Stimulated activated CD4-positive, alpha-beta T cell treated with anti-CD3 and anti-CD28 coated beads, Interleukin-15, amount 100 ng/mL, for 24 hours (primary cell): ENCODE measurements at regions not wholly inside any gene's neighbourhood (a gene's known extent, or its start where the extent isn't known, plus 50 kb on each side); places are given as distances from the start of the nearest gene placed in this dataset.

ENCODE experiments used
- DNase-seq: peaks from one replicate; pipeline ENCODE4 v3.0.0-alpha.2; 2020

DNA sequence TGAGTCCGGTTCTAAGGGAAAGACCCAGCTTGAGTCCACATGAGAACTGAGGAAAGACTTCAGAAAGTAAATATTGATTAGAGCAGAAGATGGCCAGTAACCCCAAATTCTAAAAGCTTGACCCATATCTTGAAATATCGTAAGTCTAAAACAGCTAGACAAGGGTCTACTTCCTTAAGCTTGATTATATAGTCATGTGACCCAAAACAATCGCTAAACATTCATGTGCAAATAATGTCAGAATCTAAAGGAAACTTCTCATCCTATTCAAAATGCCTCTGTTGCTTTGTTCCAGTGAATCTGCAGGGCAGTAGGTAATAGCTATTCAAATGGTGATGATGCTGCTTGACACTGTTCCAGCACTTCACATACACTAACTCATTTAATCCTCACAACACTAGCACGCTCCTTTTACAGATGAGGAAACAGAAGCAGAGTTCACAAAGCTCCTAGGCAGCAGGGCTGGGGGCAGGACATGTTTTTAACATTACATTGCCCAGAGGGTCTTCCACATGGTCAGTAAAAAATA, 52.6 kb downstream of the TCF20 start:
- no peak for DNase-seq

DNA sequence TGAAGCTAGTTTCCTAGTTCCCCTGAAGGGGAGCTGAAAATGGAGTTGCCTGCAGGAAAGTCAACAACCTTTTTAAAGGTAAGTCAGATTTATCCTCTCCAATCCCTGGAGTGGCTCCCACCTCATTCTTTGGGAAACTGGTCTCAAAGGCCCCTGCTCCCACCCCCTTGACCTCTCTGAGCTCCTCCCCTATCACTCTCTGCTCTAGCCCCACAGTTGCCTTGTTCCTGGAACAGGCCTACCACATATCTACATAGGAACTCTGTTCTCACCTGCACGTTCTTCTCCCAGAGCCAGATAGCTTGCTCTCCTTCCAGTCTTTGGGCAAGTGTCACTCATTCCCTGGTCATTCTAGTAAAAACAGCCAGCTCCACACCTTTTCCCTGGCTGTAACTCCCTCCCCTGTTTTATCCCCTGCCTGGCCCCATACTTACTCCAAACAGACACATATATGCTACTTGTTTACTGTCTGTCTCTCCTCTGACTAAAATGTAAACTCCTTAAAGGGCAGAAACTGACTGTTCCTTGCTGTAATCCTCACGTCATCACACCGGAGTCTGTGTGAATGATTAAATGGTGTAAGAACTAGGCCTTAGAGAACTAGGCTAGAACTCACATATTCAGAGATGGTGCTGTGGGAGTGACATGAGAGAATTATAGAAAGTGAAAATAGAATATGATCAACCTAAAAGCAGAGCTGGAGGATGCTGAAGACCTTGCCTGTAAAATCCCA, 53.3 kb downstream of the TCF20 start:
- peak; percentile 33 for DNase-seq

DNA sequence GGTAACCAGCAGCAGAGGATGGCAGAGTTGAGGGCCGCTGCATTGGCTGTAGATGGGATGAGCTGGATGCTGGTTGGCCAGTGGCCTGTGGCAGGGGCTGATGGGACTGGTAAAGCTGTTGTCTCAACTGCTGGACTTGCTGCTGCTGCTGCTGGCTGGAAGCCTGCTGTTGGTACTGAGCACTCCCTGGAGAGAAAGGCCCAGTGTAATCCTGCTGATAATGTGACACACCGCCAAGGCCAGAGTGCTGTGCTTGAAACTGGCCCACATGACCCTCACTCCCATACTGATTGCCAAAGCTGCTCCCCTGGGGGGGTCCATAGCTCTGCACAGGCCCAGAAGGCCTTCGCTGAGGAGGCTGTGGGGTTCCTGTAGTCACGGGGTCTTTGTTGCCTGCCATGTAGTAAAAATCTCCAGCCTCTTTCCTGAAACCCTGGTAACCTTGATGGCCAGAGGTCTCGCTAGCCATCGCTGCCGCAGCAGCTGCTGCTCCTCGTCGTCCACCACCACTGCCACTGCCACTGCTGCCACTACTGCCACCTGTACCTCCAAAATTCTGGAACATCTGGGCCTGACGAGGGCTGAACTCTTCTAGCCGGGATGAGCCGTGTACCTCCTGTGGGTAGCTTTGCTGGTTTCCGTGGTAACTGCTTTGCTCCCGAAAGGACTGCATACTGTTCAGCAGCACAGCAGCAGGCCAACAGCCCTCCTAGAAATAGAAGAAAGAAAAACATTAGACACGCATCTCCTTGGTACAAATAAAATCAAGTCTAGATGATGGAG, 55.6 kb downstream of the TCF20 start:
- no peak for DNase-seq

DNA sequence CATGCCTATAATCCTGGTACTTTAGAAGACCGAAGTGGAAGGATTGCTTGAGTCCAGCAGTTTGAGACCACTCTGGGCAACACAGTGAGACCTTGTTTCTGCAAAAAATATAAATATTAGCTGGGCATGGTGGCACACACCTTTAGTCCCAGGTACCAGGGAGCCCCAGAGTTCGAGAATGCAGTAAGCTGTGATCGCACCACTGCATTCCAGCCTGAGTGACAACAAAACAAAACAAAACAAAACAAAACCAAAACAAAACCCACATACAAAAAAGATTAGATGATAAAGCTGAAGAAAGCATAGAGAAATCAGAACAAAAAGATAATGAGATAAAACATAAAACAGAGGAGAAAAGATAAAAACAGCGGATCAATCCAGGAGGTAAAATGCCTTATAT, 62.1 kb downstream of the TCF20 start:
- no peak for DNase-seq

DNA sequence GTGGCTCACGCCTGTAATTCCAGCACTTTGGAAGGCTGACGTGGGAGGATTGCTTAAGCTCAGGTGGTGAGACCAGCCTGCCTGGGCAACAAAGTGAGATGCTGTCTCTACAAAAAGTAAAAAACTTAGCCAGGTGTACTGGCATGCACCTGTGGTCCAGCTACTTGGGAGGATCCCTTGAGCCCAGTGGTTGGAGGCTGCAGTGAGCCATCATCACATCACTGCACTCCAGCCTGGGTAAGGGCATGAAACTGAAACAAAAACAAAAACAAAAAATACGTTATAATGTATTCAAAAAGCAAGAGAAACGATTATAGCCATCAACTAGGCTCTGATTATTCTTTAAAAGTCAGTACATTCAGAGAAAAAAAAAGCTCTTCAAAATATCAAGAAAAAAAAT, 62.5 kb downstream of the TCF20 start:
- no peak for DNase-seq

GRCh38 chr22:42203609-42204008, 66.8 kb downstream of the TCF20 start:
- no peak for DNase-seq

DNA sequence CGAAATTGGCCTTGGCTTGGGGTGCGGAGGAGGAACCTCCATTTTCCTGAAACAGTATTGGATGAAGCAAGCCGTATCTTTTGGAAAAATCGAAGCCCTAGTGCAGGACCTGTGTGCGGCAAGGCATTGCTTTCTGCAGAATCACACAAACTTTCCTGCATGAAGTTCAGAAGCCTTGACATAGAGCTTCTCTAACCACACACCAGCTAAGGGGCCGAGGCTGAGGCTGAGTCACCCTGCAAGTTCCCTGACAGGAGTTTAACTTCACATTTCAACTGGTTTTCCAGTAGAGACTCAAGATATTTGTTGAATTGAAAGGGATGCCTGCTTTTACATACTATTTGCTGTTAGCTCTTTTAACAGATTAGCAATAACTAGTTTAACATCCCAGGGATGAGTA, 67.8 kb downstream of the TCF20 start:
- DNase-seq = peak; percentile 69

- no peak for DNase-seq
Observed at GRCh38 chr22:42202048-42202447, 68.4 kb downstream of the TCF20 start.

DNA sequence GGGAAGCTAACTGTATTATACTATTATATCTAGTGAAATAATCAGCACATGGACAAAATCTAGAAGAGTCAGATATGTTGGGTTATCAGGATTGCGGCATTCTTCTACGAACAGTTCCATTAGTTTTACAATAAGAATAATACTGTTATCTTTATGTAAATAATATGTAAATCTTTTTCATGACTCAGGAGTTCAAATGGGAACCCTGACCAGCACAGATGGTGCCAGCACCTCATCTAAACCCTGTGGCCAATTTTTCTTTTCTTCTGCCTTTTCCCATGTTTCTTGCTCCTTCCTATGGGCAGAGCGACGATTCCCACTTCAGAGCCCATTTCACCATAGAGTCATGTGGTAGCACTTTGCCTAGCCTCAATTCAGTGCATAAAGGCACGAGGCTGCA, 68.4 kb upstream of the CYP2D6 start:
- DNase-seq = no peak

DNA sequence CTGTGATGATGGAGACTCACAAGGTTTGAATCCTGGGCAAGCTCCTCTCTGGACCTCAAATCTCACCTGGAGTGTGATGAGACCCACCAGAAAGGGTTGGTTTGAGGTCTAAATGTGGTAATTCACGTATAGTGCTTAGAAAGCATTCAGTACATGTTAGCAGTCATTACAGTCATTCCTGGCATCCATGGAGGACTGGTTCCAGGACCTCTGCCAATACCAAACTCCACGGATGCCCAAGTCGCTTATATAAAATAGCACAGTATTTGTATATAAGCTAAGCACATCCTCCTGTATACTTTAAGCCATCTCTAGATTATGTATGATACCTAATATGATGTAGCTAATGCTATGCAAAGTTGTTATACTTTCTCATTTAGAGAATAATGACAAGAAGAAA, 67.6 kb upstream of the CYP2D6 start:
- no peak for DNase-seq

- no peak for DNase-seq
Observed at GRCh38 chr22:42196454-42196853, 65.8 kb upstream of the CYP2D6 start.

- no peak for DNase-seq
Observed at GRCh38 chr22:42194953-42195352, 64.3 kb upstream of the CYP2D6 start.

DNA sequence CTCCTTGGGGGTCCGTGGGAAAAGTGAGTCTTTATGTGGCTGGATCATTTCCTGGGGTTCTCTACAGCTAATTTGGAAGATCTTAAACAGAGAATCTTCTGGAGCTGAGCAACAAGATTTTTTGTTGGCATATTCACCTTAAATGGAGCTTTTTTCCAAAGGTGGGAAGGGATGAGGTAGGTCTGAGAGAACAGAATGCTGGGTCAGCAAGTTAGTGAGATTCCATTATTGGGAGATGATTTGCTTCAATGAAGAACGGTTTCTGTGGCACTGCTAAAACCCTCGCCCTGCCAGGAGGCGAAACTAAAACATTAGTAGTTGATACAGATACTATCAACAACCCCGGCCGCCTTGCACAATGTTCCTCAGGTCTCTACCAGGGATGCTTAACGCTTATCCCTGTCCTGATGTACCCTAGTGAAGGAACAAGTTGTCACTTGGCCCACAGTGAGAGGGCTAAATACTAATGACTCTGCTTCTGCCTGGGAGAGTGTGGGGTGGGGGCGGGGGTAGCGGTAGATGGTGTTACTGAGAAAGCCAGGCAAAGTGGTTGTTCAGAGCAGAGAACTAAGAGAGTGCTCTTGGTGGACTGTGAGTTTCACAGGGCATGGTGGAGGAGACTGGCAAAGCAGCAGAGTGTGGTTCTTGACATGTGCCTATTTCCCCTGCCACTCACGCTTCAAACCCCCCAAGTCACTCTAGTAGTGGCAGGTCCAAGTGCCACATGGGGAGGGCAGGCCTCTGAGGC, 63.7 kb upstream of the CYP2D6 start:
- no peak for DNase-seq

DNA sequence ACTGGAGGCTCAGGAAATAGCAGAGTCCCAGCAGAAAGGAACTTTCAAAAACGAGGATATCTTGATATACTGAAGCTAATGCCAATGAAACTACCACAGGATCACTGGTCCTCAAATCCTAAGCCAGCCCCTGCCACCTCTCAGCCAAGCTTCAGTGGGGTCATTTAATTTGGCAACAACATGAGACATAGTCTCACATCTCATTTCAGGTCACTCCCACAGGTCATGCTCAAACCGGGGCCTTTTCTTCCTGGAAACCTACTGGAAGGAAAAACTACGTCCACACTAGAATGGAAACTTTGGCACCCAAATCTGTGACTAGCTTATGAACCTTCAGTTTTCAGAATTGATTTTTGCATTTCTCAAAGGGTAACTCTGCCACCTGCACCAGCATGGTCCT, 61.9 kb upstream of the CYP2D6 start:
- no peak for DNase-seq

DNA sequence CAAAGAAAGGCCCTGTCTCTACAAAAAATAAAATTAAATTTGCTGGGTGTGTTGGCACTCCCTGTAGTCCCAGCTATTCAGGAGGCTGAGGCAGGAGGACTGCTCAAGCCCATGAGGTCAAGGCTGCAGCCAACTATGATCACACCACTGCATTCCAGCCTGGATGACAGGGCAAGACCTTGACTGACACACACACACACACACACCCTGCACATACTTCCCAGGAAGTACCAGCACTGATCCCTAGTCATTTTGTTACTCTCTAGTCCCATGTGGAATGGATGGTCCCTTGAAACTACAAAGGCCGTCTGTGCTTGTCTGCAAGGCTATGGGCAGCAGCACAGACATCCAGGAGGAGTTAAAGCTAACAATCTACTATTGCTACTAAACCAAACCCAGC, 59.7 kb upstream of the CYP2D6 start:
- no peak for DNase-seq

GRCh38 chr22:42189761-42190160, 59.2 kb upstream of the CYP2D6 start:
- no peak for DNase-seq

DNA sequence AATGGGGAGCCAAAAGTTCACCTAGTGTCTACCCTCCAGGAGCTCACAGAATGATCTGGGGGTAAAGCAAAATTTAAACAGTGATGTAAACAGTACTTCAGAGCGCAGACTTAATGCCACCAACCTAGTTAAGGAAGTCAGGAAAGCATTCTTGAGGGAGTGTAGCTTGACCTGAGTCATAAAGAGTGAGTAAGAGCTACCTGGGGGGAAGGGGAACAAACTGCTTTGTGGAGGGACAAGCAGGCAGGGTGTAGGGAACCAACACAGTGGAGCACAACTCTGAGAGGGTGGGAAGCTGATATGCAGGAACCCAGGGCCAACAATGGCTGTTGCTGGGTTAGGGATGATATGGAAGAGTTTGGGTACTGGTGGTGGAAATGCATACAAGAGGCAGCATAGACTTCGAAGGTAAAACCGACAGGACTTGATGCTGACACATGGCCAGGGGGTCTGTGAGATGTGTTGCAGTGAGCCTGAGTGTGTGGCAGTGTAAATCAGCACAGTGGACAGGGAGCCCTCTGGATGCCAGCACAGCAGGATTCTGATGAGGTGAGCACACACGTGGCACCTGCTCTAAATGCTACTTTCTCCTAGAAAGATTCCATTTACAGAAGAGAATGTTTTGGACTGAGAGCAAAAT, 58.3 kb upstream of the CYP2D6 start:
- DNase-seq = no peak

GRCh38 chr22:42187646-42188045, 57.0 kb upstream of the CYP2D6 start:
- no peak for DNase-seq

DNA sequence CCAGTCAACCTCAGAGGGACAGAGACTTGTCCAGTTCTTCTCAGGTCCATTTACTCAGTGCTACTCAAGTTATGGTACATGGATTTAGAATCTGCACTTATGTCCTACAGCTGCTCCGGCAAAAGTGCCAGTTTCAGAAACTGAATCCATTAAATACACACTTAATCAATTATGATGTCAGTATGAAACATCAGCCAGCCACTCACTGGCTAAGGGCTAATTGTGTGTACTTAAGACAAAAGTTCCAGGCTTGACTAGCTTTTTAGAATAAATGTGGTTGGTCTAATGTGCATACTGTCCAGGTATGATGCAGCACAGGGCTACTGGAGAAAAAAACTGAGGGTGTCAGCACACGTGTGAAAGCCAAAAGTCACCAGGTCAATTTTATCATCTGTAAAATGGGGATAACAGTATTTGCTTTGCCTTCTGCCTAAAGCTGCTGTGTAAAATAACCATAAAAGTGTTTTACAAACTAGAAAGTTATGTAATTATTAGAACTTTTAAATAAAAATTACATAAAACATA, 55.4 kb upstream of the CYP2D6 start:
- DNase-seq = no peak

DNA sequence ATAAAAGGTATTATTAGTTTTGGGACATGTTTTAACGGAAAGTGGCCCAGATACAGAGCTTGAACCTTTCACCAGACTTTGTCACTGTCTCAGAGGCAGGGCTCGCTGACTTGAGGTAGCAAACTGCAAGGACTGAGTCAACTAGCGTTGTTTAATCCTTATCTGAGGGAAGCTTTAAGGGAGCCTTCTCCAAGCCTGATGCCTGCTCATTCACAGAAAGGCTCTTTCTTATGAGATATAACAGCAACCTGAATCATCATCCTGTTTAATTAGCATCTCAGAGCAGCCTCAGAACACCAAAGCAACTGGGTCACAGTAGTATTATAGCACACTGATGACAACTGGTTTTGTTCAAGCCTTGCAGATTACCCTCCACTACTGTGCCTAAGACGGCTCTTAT, 54.2 kb upstream of the CYP2D6 start:
- peak; percentile 36 for DNase-seq

GRCh38 chr22:42183461-42184059, 53.0 kb upstream of the CYP2D6 start:
- peak; percentile 23 for DNase-seq

- peak; percentile 53 for DNase-seq
Observed at GRCh38 chr22:42180349-42180842, 49.8 kb upstream of the CYP2D6 start.
